Caki2 (cell line): ENCODE measurements at regions not wholly inside any gene's neighbourhood (a gene's known extent, or its start where the extent isn't known, plus 50 kb on each side); places are given as distances from the start of the nearest gene placed in this dataset.

ENCODE experiments used
- DNase-seq: peaks from one replicate; pipeline ENCODE4 v3.0.0-alpha.2; 2015; ENCODE audit warnings: low read depth
- in situ Hi-C: cut with HindIII; loops from 2 replicates; pipeline ENCODE4 v1.10.0; 2016; ENCODE audit warnings: low sequenced_read_pairs, low pct_unique_long_range_greater_than_20kb, mixed read lengths

DNA sequence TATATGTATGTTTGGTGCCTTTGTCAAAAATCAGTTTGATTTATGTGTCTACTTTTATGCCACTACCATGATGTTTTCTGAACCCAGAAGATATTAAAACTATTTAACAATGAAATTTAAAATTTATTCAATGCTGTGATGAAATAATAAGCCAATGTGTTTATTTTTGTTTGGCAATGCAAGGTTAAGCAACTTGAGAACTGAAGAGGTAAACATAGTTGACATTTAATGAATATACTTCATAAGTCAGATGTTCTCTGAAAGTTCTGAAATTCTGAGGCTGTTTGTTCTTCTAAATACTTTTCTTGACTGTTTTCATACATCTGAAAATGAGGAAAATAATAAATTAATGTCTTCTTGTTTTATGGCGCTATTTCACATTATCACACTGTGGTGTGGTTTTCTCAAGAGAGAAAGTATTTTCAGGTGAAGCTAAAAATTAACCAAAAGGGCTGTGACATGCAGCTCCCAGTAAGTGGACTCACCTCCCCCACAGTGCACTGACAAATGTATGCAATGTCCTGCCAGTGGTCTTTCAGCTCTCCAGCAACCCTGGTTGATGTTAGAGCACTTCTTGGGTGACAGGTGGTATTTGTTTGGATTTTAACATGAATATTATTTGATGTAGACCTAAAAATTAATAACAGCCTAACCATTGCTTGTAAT lies 863.6 kb upstream of the SALL3 start:
- no peak for DNase-seq
- in situ Hi-C loops = no loop called here

GRCh38 chr18:78123144-78123909 lies 856.3 kb upstream of the SALL3 start:
- no peak for DNase-seq
- in situ Hi-C loops = no loop called here

GRCh38 chr18:78123926-78124797 lies 855.5 kb upstream of the SALL3 start:
- in situ Hi-C loops = no loop called here
- DNase-seq = no peak

GRCh38 chr18:78125206-78125896 lies 854.3 kb upstream of the SALL3 start:
- DNase-seq = no peak
- in situ Hi-C loops = no loop called here

DNA sequence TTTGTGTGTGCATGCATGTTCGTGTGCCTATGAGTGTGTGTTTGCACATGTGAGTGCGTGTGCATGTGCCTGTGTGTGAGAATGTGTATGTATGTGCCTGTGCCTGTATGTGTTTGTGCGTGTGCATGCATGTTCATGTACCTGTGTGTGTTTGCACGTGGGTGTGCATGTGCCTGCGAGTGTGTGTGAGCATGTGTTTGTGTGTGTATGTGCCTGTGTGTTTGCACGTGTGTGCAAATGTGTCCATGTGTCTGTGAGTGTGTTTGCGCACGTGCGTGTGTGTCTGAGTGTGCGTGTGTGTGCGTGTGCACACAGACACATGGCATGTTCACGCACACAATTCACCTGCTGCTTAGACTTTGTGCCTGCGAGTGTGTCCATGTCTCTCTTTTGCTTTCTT lies 853.5 kb upstream of the SALL3 start:
- in situ Hi-C loops = no loop called here
- DNase-seq = no peak

- DNase-seq = no peak
- in situ Hi-C loops = no loop called here
Observed at GRCh38 chr18:78126536-78126935, 853.1 kb upstream of the SALL3 start.

DNA sequence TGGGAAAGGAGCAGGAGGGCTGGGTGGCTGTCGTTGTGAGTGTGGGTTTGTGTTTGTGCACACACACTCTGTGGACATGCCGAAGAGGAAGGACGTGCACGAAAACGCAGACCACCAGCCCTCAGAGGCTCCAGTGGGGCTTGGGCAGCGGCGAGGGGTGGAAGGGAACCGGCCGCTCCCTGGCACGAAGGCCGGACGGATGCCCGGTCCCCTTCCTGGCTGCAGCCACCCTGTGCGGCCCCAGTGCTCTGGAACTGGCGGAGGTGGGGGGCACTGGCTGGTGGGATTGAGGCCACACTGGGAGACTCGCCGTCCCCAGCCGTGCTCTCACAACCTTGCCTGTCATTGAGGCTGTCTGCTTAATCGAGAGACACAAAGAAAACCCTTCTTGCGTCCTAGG lies 852.6 kb upstream of the SALL3 start:
- in situ Hi-C loops = no loop called here
- no peak for DNase-seq

GRCh38 chr18:78128004-78128403 lies 851.6 kb upstream of the SALL3 start:
- in situ Hi-C loops = no loop called here
- no peak for DNase-seq

DNA sequence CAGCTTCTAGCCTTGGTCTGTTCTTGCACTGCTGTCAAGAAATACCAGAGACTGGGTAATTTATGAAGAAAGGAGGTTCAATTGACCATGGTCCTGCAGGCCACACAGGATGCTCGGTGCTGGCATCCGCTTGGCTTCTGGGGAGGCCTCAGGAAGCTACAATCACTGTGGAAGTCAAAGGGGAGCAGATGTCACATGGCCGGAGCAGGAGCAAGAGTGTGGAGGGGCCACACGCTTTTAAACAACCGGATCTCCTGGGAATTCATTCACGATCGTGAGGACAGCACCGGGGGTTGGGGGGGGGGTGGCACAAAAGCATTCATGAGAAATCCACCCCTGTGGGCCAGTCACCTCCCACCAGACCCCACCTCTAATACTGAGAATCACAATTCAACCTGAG lies 850.4 kb upstream of the SALL3 start:
- no peak for DNase-seq
- in situ Hi-C loops = no loop called here

- no peak for DNase-seq
- in situ Hi-C loops = no loop called here
Observed at GRCh38 chr18:78130232-78131195, 849.1 kb upstream of the SALL3 start.

DNA sequence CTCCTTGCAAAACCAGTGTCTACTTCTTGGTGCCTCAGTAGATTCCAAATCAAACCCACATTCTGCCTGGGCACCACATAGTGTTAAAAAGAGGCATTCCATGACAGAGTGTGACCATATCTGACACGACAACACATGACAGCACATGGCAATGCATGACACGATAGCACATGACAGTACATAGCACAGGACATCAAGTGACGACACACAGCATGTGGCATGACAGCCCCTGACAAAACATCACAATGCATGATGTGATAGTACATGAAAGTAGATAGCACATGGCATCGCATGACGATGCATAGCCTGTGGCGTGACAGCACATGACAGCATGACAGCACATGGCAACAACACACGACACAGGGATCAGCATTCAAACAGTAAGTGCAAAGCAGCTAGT lies 845.9 kb upstream of the SALL3 start:
- DNase-seq = no peak
- in situ Hi-C loops = no loop called here

DNA sequence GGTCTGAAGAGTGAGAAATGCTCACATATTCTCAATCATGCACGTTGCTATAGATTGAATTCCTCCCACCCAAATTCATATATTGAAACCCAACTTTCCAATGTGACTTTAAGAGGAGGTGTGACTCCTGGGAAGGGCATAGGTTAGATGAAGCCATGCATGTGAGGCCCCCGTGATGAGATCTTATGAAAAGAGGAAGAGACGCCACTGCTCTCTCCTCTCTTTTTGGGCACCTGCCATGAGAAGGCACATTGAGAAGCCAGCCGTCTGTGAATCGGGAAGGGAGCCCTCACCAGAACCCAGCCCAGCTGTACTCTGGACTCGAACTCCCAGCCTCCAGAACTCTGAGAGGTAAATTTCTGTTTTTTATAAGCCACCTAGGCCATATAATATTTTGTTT lies 842.6 kb upstream of the SALL3 start:
- no peak for DNase-seq
- in situ Hi-C loops = no loop called here

DNA sequence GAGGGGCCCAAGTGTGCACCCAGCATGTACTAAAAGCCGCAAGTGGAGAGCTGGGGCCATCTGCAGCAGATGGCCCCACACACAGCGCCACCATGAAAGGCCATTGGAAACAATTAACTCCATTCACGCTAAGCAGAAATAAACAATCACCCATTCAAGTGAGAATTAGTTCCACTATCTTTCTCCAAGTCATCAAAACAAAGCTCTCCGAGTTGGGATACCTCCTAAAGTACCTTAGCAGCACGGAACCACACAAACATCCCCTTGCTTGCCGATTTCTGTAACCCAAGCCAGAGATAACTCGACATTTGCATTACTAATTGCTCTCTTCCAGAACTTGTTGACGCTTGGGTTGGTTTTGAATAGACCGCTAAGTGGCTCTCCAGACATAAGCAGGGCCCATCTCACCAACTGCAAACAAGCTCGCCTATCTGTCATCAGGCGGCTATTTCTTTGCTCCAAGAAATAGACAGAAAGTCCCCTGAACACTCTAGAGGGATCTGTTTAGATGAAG lies 840.6 kb upstream of the SALL3 start:
- DNase-seq = no peak
- in situ Hi-C loops = no loop called here

DNA sequence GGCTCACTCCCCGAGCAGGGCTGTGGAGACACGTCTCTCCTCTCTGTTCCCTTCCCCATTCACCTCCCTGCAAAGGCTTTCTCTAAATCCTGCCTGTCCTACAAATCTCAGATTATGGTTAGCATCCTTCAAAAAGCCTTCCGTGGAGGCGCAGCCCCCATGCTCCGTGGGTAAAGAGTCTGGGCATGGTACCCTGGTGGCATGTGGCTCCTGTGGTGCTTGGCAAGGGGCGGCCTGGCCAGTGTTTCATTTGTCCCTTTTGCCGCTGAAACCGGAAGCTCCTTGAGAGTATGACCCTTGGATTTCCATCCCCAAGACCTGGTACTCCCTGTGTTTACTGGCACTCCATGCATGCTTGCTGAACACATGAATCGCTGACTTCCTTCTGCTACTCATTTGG lies 839.3 kb upstream of the SALL3 start:
- no peak for DNase-seq
- in situ Hi-C loops = no loop called here

GRCh38 chr18:78144669-78145068 lies 834.9 kb upstream of the SALL3 start:
- DNase-seq = no peak
- in situ Hi-C loops = no loop called here

DNA sequence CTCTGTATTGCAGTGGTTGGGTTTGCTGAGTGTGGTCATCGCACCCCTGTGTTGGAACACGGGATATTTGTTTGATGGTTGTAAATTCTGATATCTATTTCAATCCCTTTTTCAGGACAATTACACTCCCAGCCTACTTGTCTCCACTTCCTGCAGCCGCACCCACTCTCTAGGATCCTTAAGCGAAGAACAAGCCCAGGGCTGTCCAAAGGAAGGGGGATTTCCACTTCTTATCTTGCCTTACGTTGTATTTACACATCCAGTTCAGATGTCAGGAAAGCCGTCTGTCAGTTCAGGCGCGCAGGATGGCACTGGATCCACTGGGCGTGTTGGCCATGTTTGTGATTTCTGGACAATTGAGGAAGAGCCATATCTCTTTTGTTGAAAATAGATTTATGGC lies 834.5 kb upstream of the SALL3 start:
- DNase-seq = no peak
- in situ Hi-C loops = no loop called here
